GM18861 (cell line): ENCODE measurements at regions not wholly inside any gene's neighbourhood (a gene's known extent, or its start where the extent isn't known, plus 50 kb on each side); places are given as distances from the start of the nearest gene placed in this dataset.

Experiments used
- ATAC-seq: cut with Tn5 transposase; IDR thresholded peaks from one replicate; pipeline ENCODE4 v1.9.1; 2021; ENCODE audit not compliant: unreplicated experiment

- peak; percentile 50 for ATAC-seq
Observed at GRCh38 chr2:128734521-128735295, 416.0 kb upstream of the HS6ST1 start.

- ATAC-seq, result no peak
Observed at GRCh38 chr2:128735296-128735960, 416.8 kb upstream of the HS6ST1 start.

- ATAC-seq, result no peak
Observed at GRCh38 chr2:128736046-128736688, 417.5 kb upstream of the HS6ST1 start.

GRCh38 chr2:128736689-128737545, 418.2 kb upstream of the HS6ST1 start:
- ATAC-seq, result peak; percentile 37

GRCh38 chr2:128737546-128737826, 418.8 kb upstream of the HS6ST1 start:
- ATAC-seq, result no peak

- ATAC-seq, result no peak
Observed at GRCh38 chr2:128738446-128739110, 419.9 kb upstream of the HS6ST1 start.

GRCh38 chr2:128742467-128742866, 423.8 kb upstream of the HS6ST1 start:
- ATAC-seq, result no peak

- ATAC-seq, result no peak
Observed at GRCh38 chr2:128745946-128746345, 427.3 kb upstream of the HS6ST1 start.

- no peak for ATAC-seq
Observed at GRCh38 chr2:128746356-128746755, 427.7 kb upstream of the HS6ST1 start.

- no peak for ATAC-seq
Observed at GRCh38 chr2:128748336-128748735, 429.7 kb upstream of the HS6ST1 start.

GRCh38 chr2:128748835-128749605, 430.4 kb upstream of the HS6ST1 start:
- no peak for ATAC-seq

- ATAC-seq, result no peak
Observed at GRCh38 chr2:128750328-128751165, 431.9 kb upstream of the HS6ST1 start.

- ATAC-seq, result no peak
Observed at GRCh38 chr2:128751746-128752145, 433.1 kb upstream of the HS6ST1 start.

- ATAC-seq, result no peak
Observed at GRCh38 chr2:128752691-128753263, 434.1 kb upstream of the HS6ST1 start.

GRCh38 chr2:128753321-128753720, 434.7 kb upstream of the HS6ST1 start:
- ATAC-seq, result no peak

GRCh38 chr2:128753800-128754199, 435.1 kb upstream of the HS6ST1 start:
- no peak for ATAC-seq

GRCh38 chr2:128754246-128754724, 435.6 kb upstream of the HS6ST1 start:
- ATAC-seq, result peak; percentile 84

- ATAC-seq, result no peak
Observed at GRCh38 chr2:128755695-128756364, 437.2 kb upstream of the HS6ST1 start.
